Gastroesophageal sphincter (tissue), 4 donors: ENCODE measurements at regions not wholly inside any gene's neighbourhood (a gene's known extent, or its start where the extent isn't known, plus 50 kb on each side); places are given as distances from the start of the nearest gene placed in this dataset.

Source experiments
- ATAC-seq: fragments of 150-250 bp; one replicate; pipeline ENCODE4 v1.9.1; 2016; ENCODE audit warnings: mild to moderate bottlenecking, moderate library complexity
- H3K27ac ChIP-seq, 4 donors: fragments of 200-600 bp; sonication (generic) in 3 of 4; 1 replicate in 3 of 4; 2 replicates in 1 of 4; pipeline ENCODE4 v1.5.1; 2016 to 2019
- H3K27me3 ChIP-seq: fragments of 200-600 bp; sonication (generic); one replicate; pipeline ENCODE4 v1.5.1; 2019
- H3K36me3 ChIP-seq, 2 donors: fragments of 200-600 bp; sonication (generic); one replicate each; pipeline ENCODE4 v1.5.1; 2019; ENCODE audit warnings: control low read depth in 1 of 2
- H3K4me1 ChIP-seq, 3 donors: fragments of 200-600 bp; sonication (generic); 1 replicate in 2 of 3; 2 replicates in 1 of 3; pipeline ENCODE4 v1.5.1; 2016 to 2019; ENCODE audit warnings: control low read depth in 2 of 3
- H3K4me3 ChIP-seq, 2 donors: fragments of 200-600 bp; sonication (generic); one replicate each; pipeline ENCODE4 v1.5.1; 2019; ENCODE audit warnings: mild to moderate bottlenecking in 1 of 2, moderate library complexity in 1 of 2
- H3K9me3 ChIP-seq, 3 donors: fragments of 200-600 bp; sonication (generic); one replicate each; pipeline ENCODE4 v1.5.1; 2017 to 2019; ENCODE audit warnings: control low read depth in 2 of 3
- CTCF ChIP-seq, 4 experiments: fragments of 200-600 bp in 2 of 4; fragments of 450-650 bp in 2 of 4; sonication (generic) in 1 of 4; IDR thresholded peaks; one replicate each; pipeline ENCODE4 v1.5.1; 2017 to 2019; ENCODE audit warnings: antibody characterized with exemption in 4 of 4, mild to moderate bottlenecking in 2 of 4, moderate library complexity in 2 of 4
- EP300 ChIP-seq: sonication (generic); formaldehyde crosslinking; IDR thresholded peaks from one replicate; pipeline ENCODE4 v1.6.1; 2017; ENCODE audit warnings: antibody characterized with exemption, mild to moderate bottlenecking
- POLR2A ChIP-seq, 2 donors: fragments of 450-650 bp; IDR thresholded peaks; one replicate each; pipeline ENCODE4 v1.6.1; 2017; ENCODE audit warnings: antibody characterized with exemption in 2 of 2, mild to moderate bottlenecking in 2 of 2, moderate library complexity in 1 of 2
- POLR2AphosphoS5 ChIP-seq: sonication (generic); formaldehyde crosslinking; IDR thresholded peaks from one replicate; pipeline ENCODE4 v1.6.1; 2017; ENCODE audit warnings: antibody characterized with exemption
- WGBS, 2 donors: methylation state at CpG; one replicate each; pipeline ENCODE4 v1.1.5; 2018; ENCODE audit warnings: low coverage in 1 of 2; 5-methylcytosine and 5-hydroxymethylcytosine counted together

DNA sequence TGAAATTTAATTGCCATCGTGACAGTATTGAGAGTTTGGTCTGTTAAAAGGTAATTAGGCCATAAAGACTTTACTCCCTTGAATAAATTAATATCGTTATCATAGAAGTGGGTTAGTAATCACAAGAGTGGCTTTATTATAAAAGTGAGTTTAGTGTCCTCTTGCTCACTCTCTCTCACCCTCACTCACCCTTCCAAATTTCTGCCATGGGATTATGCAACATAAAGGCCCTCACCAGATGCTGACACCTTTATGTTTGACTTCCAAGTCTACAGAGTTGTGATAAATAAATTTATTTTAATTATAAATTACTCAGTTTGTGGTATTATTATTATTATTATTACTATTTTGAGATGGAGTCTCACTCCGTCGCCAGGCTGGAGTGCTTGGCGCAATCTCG is 1070.8 kb downstream of the PCDH18 start:
- no peaks in the 10 kb centered on the region for H3K4me1 ChIP-seq
- H3K4me3 ChIP-seq: no peak overlapping the region
- H3K27ac ChIP-seq: no peak overlapping the region
- H3K9me3 ChIP-seq: no peaks in the 10 kb centered on the region
- TF ChIP-seq POLR2A (IDR thresholded peaks at IDR 0.05): no peak
- TF ChIP-seq CTCF (IDR thresholded peaks at IDR 0.05): no peak
- TF ChIP-seq EP300: no peak
- TF ChIP-seq POLR2AphosphoS5: no peak
- ATAC-seq: no peak
- WGBS, 2 donors: 92 to 95% methylated on average over 6 of the region's 6 CpGs
- no peaks in the 10 kb centered on the region for H3K36me3 ChIP-seq
- no peaks in the 10 kb centered on the region for H3K27me3 ChIP-seq

GRCh38 chr4:136458326-136458725 is 1074.0 kb downstream of the PCDH18 start:
- Histone ChIP-seq H3K4me3 (no peak overlapping the region), H3K4me1 (no peaks in the 10 kb centered on the region), H3K27ac (no peak overlapping the region), H3K9me3 (no peaks in the 10 kb centered on the region), H3K27me3 (no peaks in the 10 kb centered on the region), H3K36me3 (no peaks in the 10 kb centered on the region)
- no peak for ATAC-seq
- 100% methylated on average over 1 of the region's 4 CpGs; no CpG with 5 or more reads in 1 of the 2 donors for WGBS, 2 donors
- TF ChIP-seq POLR2A (IDR thresholded peaks at IDR 0.05) (no peak), POLR2AphosphoS5 (no peak), CTCF (IDR thresholded peaks at IDR 0.05) (no peak), EP300 (no peak)

GRCh38 chr4:136457577-136457976 is 1074.7 kb downstream of the PCDH18 start:
- Histone ChIP-seq H3K9me3 (no peaks in the 10 kb centered on the region), H3K27ac (no peak overlapping the region), H3K36me3 (no peaks in the 10 kb centered on the region), H3K27me3 (no peaks in the 10 kb centered on the region), H3K4me3 (no peak overlapping the region), H3K4me1 (no peaks in the 10 kb centered on the region)
- no CpG with 5 or more reads among the region's 5 CpGs for WGBS, 2 donors
- TF ChIP-seq POLR2AphosphoS5: no peak
- no peak for ATAC-seq

GRCh38 chr4:136457004-136457403 is 1075.3 kb downstream of the PCDH18 start:
- H3K4me1 ChIP-seq: no peaks in the 10 kb centered on the region
- H3K4me3 ChIP-seq: no peak overlapping the region
- no peak overlapping the region for H3K27ac ChIP-seq
- no peaks in the 10 kb centered on the region for H3K36me3 ChIP-seq
- H3K9me3 ChIP-seq: no peaks in the 10 kb centered on the region
- H3K27me3 ChIP-seq: no peaks in the 10 kb centered on the region
- no peak for ATAC-seq
- 94% methylated on average over 2 of the region's 2 CpGs; no CpG with 5 or more reads in 1 of the 2 donors for WGBS, 2 donors
- TF ChIP-seq POLR2AphosphoS5 (no peak), CTCF (IDR thresholded peaks at IDR 0.05) (no peak), EP300 (no peak), POLR2A (IDR thresholded peaks at IDR 0.05) (no peak)

GRCh38 chr4:136443006-136443405 is 1089.3 kb downstream of the PCDH18 start:
- 92 to 100% methylated on average over 2 of the region's 4 CpGs for WGBS, 2 donors
- H3K36me3 ChIP-seq: no peaks in the 10 kb centered on the region
- no peak for ATAC-seq
- no peaks in the 10 kb centered on the region for H3K4me1 ChIP-seq
- TF ChIP-seq POLR2AphosphoS5 (no peak), EP300 (no peak), POLR2A (IDR thresholded peaks at IDR 0.05) (no peak), CTCF (IDR thresholded peaks at IDR 0.05) (no peak)
- no peaks in the 10 kb centered on the region for H3K27me3 ChIP-seq
- H3K4me3 ChIP-seq: no peak overlapping the region
- H3K9me3 ChIP-seq: no peaks in the 10 kb centered on the region
- no peak overlapping the region for H3K27ac ChIP-seq
